H9 (cell line): ENCODE measurements at regions not wholly inside any gene's neighbourhood (a gene's known extent, or its start where the extent isn't known, plus 50 kb on each side); places are given as distances from the start of the nearest gene placed in this dataset.
A peak's percentile ranks its signal among the peaks of the same experiment; 100 is the strongest.

Source experiments
- DNase-seq: peaks from one replicate; pipeline ENCODE4 v3.0.0-alpha.2; 2017
- H2AFZ ChIP-seq: one replicate; pipeline ENCODE4 v1.6.1; 2013; ENCODE audit warnings: mild to moderate bottlenecking, low read length, control low read depth, moderate library complexity
- H2AK5ac ChIP-seq: 2 replicates; pipeline ENCODE4 v1.6.1; 2013; ENCODE audit warnings: low read length, control low read depth, mixed read lengths; ENCODE audit not compliant: insufficient read length
- H2BK120ac ChIP-seq: one replicate; pipeline ENCODE4 v1.6.1; 2013; ENCODE audit warnings: low read depth, mild to moderate bottlenecking, low read length, control low read depth, inconsistent platforms; ENCODE audit not compliant: poor library complexity, severe bottlenecking
- H2BK12ac ChIP-seq: 2 replicates; pipeline ENCODE4 v1.6.1; 2013; ENCODE audit warnings: low read length, control low read depth, mixed read lengths, low read depth; ENCODE audit not compliant: insufficient read length
- H2BK15ac ChIP-seq: 2 replicates; pipeline ENCODE4 v1.6.1; 2013; ENCODE audit warnings: low read depth, low read length, control low read depth
- H2BK20ac ChIP-seq: one replicate; pipeline ENCODE4 v1.6.1; 2013; ENCODE audit warnings: low read depth, mild to moderate bottlenecking, low read length, control low read depth, inconsistent platforms; ENCODE audit not compliant: poor library complexity, severe bottlenecking
- H2BK5ac ChIP-seq: 2 replicates; pipeline ENCODE4 v1.6.1; 2013; ENCODE audit warnings: low read length, control low read depth, mixed read lengths; ENCODE audit not compliant: insufficient read length
- H3K14ac ChIP-seq: 2 replicates; pipeline ENCODE4 v1.6.1; 2013; ENCODE audit warnings: low read length, control low read depth; ENCODE audit not compliant: insufficient read depth
- H3K18ac ChIP-seq: 2 replicates; pipeline ENCODE4 v1.6.1; 2013; ENCODE audit warnings: low read depth, mild to moderate bottlenecking, mixed read lengths, low read length, control low read depth; ENCODE audit not compliant: insufficient read length
- H3K23ac ChIP-seq: 2 replicates; pipeline ENCODE4 v1.6.1; 2013; ENCODE audit warnings: low read length, control low read depth, mixed read lengths, low read depth; ENCODE audit not compliant: insufficient read length
- H3K23me2 ChIP-seq: 2 replicates; pipeline ENCODE4 v1.6.1; 2013; ENCODE audit warnings: low read depth, mild to moderate bottlenecking, mixed read lengths, low read length, control low read depth; ENCODE audit not compliant: insufficient read length, poor library complexity, severe bottlenecking
- H3K27ac ChIP-seq: 2 replicates; pipeline ENCODE4 v1.5.1; 2013; ENCODE audit warnings: low read length, control low read depth, mixed read lengths, low read depth; ENCODE audit not compliant: insufficient read length
- H3K27me3 ChIP-seq: 2 replicates; pipeline ENCODE4 v1.6.1; 2013; ENCODE audit warnings: low read length, control low read depth, inconsistent platforms; ENCODE audit not compliant: insufficient read depth
- H3K4ac ChIP-seq: 2 replicates; pipeline ENCODE4 v1.6.1; 2013; ENCODE audit warnings: low read depth, mild to moderate bottlenecking, control low read depth, inconsistent platforms, low read length, moderate library complexity
- H3K4me1 ChIP-seq: 2 replicates; pipeline ENCODE4 v1.6.1; 2013; ENCODE audit warnings: low read length, control low read depth, inconsistent platforms; ENCODE audit not compliant: insufficient read depth
- H3K4me2 ChIP-seq: 2 replicates; pipeline ENCODE4 v1.6.1; 2013; ENCODE audit warnings: low read length, control low read depth, mixed read lengths; ENCODE audit not compliant: insufficient read length, insufficient read depth
- H3K56ac ChIP-seq: 2 replicates; pipeline ENCODE4 v1.6.1; 2013; ENCODE audit warnings: low read depth, mild to moderate bottlenecking, mixed read lengths, low read length, control low read depth; ENCODE audit not compliant: insufficient read length
- H3K79me1 ChIP-seq: 2 replicates; pipeline ENCODE4 v1.6.1; 2013; ENCODE audit warnings: low read depth, mild to moderate bottlenecking, moderate library complexity, low read length, control low read depth, inconsistent platforms; ENCODE audit not compliant: insufficient read depth, poor library complexity, severe bottlenecking
- H3K79me2 ChIP-seq: 2 replicates; pipeline ENCODE4 v1.6.1; 2013; ENCODE audit warnings: low read length, control low read depth, inconsistent platforms; ENCODE audit not compliant: insufficient read depth
- H3K9ac ChIP-seq: 2 replicates; pipeline ENCODE4 v1.6.1; 2013; ENCODE audit warnings: low read length, control low read depth, mixed read lengths; ENCODE audit not compliant: insufficient read length; ENCODE audit errors: extremely low read depth
- H3K9me3 ChIP-seq: one replicate; pipeline ENCODE4 v1.6.1; 2013; ENCODE audit warnings: low read depth, low read length, inconsistent platforms; ENCODE audit not compliant: control insufficient read depth
- H3T11ph ChIP-seq: one replicate; pipeline ENCODE4 v1.6.1; 2013; ENCODE audit warnings: mild to moderate bottlenecking, low read length, control low read depth, inconsistent platforms
- H4K20me1 ChIP-seq: one replicate; pipeline ENCODE4 v1.6.1; 2013; ENCODE audit not compliant: control insufficient read depth, insufficient read length, insufficient read depth
- H4K5ac ChIP-seq: 2 replicates; pipeline ENCODE4 v1.6.1; 2013; ENCODE audit warnings: low read depth, mild to moderate bottlenecking, mixed read lengths, low read length, control low read depth; ENCODE audit not compliant: insufficient read length
- H4K8ac ChIP-seq: replicated peaks from 2 replicates; pipeline ENCODE4 v1.6.1; 2013; ENCODE audit warnings: low read length, control low read depth, mixed read lengths, low read depth; ENCODE audit not compliant: insufficient read length
- H4K91ac ChIP-seq: 2 replicates; pipeline ENCODE4 v1.6.1; 2013; ENCODE audit warnings: low read depth, mild to moderate bottlenecking, moderate library complexity, mixed read lengths, low read length, control low read depth; ENCODE audit not compliant: insufficient read length
- H3K27ac Mint-ChIP-seq, 3 experiments: 2 replicates in 2 of 3; 3 replicates in 1 of 3; pipeline ENCODE4 v1.8.0; 2020 to 2021; ENCODE audit warnings: mixed read lengths in 3 of 3, mild to moderate bottlenecking in 1 of 3, moderate library complexity in 1 of 3
- H3K27me3 Mint-ChIP-seq: 2 replicates; pipeline ENCODE4 v1.8.0; 2021; ENCODE audit warnings: low read depth, mild to moderate bottlenecking, moderate library complexity, mixed read lengths
- H3K36me3 Mint-ChIP-seq, 3 experiments: 2 replicates in 2 of 3; 3 replicates in 1 of 3; pipeline ENCODE4 v1.8.0; 2020 to 2021; ENCODE audit warnings: low read depth in 3 of 3, mixed read lengths in 3 of 3; ENCODE audit not compliant: insufficient read depth in 1 of 3
- H3K4me1 Mint-ChIP-seq, 2 experiments: 2 replicates each; pipeline ENCODE4 v1.8.0; 2020; ENCODE audit warnings: mixed read lengths in 2 of 2
- H3K4me3 Mint-ChIP-seq, 2 experiments: 2 replicates in 1 of 2; 3 replicates in 1 of 2; pipeline ENCODE4 v1.8.0; 2020 to 2021; ENCODE audit warnings: mild to moderate bottlenecking in 2 of 2, mixed read lengths in 2 of 2, moderate library complexity in 1 of 2
- H3K9me3 Mint-ChIP-seq, 2 experiments: 2 replicates in 1 of 2; 3 replicates in 1 of 2; pipeline ENCODE4 v1.8.0; 2020; ENCODE audit warnings: mild to moderate bottlenecking in 2 of 2, mixed read lengths in 2 of 2, moderate library complexity in 1 of 2
- CTCF ChIP-seq: fragments of 200-600 bp; sonication (generic); conservative IDR thresholded peaks from 3 replicates; pipeline ENCODE4 v1.8.0; 2021; ENCODE audit warnings: antibody characterized with exemption, mild to moderate bottlenecking
- WGBS: extraction: QIAGEN DNeasy Blood & Tissue Kit; methylation state at CpG from one replicate; pipeline ENCODE4 v1.1.7; 2013; ENCODE audit warnings: missing lambda C conversion rate, low lambda C conversion rate, mixed read lengths; ENCODE audit not compliant: insufficient read length; ENCODE audit errors: extremely low coverage; 5-methylcytosine and 5-hydroxymethylcytosine counted together

GRCh38 chr2:222024932-222025880 is 273.6 kb downstream of the PAX3 start:
- H3K9ac ChIP-seq = no peak overlapping the region
- H3K23me2 ChIP-seq = peaks cover 3% of the 10 kb centered on the region
- no peak overlapping the region for H3K56ac ChIP-seq
- H2BK5ac ChIP-seq = no peak overlapping the region
- H4K20me1 ChIP-seq = no peaks in the 10 kb centered on the region
- no peak overlapping the region for H3K23ac ChIP-seq
- H3K27me3 ChIP-seq = no peaks in the 10 kb centered on the region; the same call in 1 of the 2 replicates
- no peak overlapping the region for H2AFZ ChIP-seq
- H3K27ac Mint-ChIP-seq = peak overlapping the region in 1 of 3 experiments; percentile 47; a peak in 2 of 7 replicates
- WGBS = no CpG with 5 or more reads among the region's 8 CpGs
- H3K4me1 Mint-ChIP-seq = peaks cover 18 to 22% of the 10 kb centered on the region in 2 experiments
- no peak overlapping the region for H3K14ac ChIP-seq
- H2BK120ac ChIP-seq = no peak overlapping the region
- no peak overlapping the region for H3K4ac ChIP-seq
- no peak overlapping the region for H4K8ac ChIP-seq
- peaks cover 3% of the 10 kb centered on the region; the same call in 1 of the 2 replicates for H3K4me1 ChIP-seq
- H3K4me3 Mint-ChIP-seq = peak overlapping the region; percentile 14 to 40; a peak in 2 of 5 replicates
- DNase-seq = no peak
- H2BK20ac ChIP-seq = no peak overlapping the region
- H3K9me3 ChIP-seq = peaks cover 8% of the 10 kb centered on the region
- no peak overlapping the region for H2AK5ac ChIP-seq
- H3K4me2 ChIP-seq = peak overlapping the region; percentile 42
- no peak overlapping the region for H3K27ac ChIP-seq
- no peak overlapping the region for H2BK12ac ChIP-seq
- H4K5ac ChIP-seq = no peak overlapping the region
- no peak overlapping the region for H3T11ph ChIP-seq
- peaks cover 1 to 9% (median 5%) of the 10 kb centered on the region in 3 experiments; a peak in 5 of 7 replicates for H3K36me3 Mint-ChIP-seq
- H3K18ac ChIP-seq = no peak overlapping the region
- H2BK15ac ChIP-seq = no peak overlapping the region
- no peaks in the 10 kb centered on the region for H3K79me2 ChIP-seq
- peak; percentile 84 for TF ChIP-seq CTCF
- peaks cover 75% of the 10 kb centered on the region for H3K27me3 Mint-ChIP-seq
- peaks cover 5 to 8% of the 10 kb centered on the region in 2 experiments for H3K9me3 Mint-ChIP-seq
- H4K91ac ChIP-seq = no peak overlapping the region
- H3K79me1 ChIP-seq = no peaks in the 10 kb centered on the region
